ENCODE measurements at regions not wholly inside any gene's neighbourhood (a gene's known extent, or its start where the extent isn't known, plus 50 kb on each side); places are given as distances from the start of the nearest gene placed in this dataset.
"Not testable (repeated sequence)": the region's sequence is repeated elsewhere in the genome, so short reads cannot be mapped to it uniquely, and the experiment has no call there.

DNA sequence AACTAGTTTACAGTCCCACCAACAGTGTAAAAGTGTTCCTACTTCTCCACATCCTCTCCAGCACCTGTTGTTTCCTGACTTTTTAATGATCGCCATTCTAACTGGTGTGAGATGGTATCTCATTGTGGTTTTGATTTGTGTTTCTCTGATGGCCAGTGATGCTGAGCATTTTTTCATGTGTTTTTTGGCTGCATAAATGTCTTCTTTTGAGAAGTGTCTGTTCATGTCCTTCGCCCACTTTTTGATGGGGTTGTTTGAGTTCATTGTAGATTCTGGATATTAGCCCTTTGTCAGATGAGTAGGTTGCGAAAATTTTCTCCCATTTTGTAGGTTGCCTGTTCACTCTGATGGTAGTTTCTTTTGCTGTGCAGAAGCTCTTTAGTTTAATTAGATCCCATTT, 77.1 kb upstream of the SLC7A14 start:
- not testable (repeated sequence) for ATAC-seq (ENCODE audit: low read depth in 2 of 2); H3K9me3 Mint-ChIP-seq; H3K27me3 ChIP-seq (ENCODE audit: control insufficient read depth, insufficient read depth, low read length); H3K27me3 Mint-ChIP-seq; H3K4me3 ChIP-seq (ENCODE audit: low read depth, low read length); H3K27ac Mint-ChIP-seq; H3K36me3 ChIP-seq (ENCODE audit: control insufficient read depth, insufficient read depth, low read length); H3K36me3 Mint-ChIP-seq; H3K4me3 Mint-ChIP-seq; H3K4me1 Mint-ChIP-seq; H3K4me1 ChIP-seq (ENCODE audit: control insufficient read depth, insufficient read depth, low read length, poor library complexity, severe bottlenecking); H3K27ac ChIP-seq (ENCODE audit: insufficient read depth, low read length, poor library complexity, severe bottlenecking); DNase-seq; H3K9me3 ChIP-seq (ENCODE audit: control insufficient read depth in 2 of 2, low read length in 2 of 2)

DNA sequence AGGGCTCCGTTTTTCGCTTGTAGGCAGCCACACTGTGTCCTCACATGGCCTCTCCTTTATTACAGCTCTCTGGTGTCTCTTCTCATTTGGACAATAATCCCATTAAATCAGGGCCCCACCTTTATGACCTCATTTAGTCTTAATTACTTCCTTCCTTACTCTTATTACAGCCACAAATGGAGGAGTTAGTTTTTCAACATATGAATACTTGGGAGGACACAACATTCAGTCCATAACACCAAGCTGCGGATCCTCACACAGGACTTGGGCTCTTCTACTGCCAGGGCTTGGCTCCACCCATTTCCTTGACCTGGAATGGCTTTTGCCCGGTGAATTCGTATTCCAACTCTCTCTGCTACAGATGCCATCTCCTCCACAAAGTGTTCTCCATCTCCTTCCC, 74.3 kb upstream of the SLC7A14 start:
- no peaks in the 10 kb centered on the region for H3K9me3 ChIP-seq (ENCODE audit: control insufficient read depth in 2 of 2, low read length in 2 of 2)
- no peaks in the 10 kb centered on the region for H3K4me1 Mint-ChIP-seq
- no peak overlapping the region for H3K4me3 Mint-ChIP-seq
- no peak overlapping the region for H3K27ac ChIP-seq (ENCODE audit: insufficient read depth, low read length, poor library complexity, severe bottlenecking)
- no peaks in the 10 kb centered on the region for H3K27me3 ChIP-seq (ENCODE audit: control insufficient read depth, insufficient read depth, low read length)
- no peak overlapping the region for H3K4me3 ChIP-seq (ENCODE audit: low read depth, low read length)
- H3K27me3 Mint-ChIP-seq, result peaks cover 4% of the 10 kb centered on the region
- H3K36me3 Mint-ChIP-seq, result no peaks in the 10 kb centered on the region
- DNase-seq, result no peak
- no peaks in the 10 kb centered on the region for H3K4me1 ChIP-seq (ENCODE audit: control insufficient read depth, insufficient read depth, low read length, poor library complexity, severe bottlenecking)
- H3K27ac Mint-ChIP-seq, result no peak overlapping the region
- H3K36me3 ChIP-seq (ENCODE audit: control insufficient read depth, insufficient read depth, low read length), result no peaks in the 10 kb centered on the region
- no peak for ATAC-seq (ENCODE audit: low read depth in 2 of 2)
- peaks cover 0 to 4% (median 0%) of the 10 kb centered on the region in 7 donors for H3K9me3 Mint-ChIP-seq

DNA sequence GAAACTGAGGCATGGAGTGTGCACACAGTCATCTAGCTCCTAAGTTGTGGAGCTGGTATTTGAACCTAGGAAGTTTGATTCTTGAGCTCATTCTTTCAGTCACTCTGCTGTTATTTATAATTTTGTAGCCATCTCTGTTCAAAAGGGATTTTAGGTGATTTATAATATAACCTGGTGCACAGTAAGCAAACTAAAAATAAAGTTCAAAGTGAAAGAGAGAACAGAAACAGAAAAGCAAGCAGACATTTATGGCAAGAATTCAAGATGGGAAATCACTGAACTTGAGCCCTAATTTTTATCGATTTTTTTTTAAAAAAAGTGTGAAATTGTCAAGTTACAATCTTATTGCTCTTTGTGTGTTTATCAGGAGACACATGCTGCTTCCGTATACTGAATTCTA, 71.4 kb upstream of the SLC7A14 start:
- Mint-ChIP-seq H3K4me3 (no peak overlapping the region), H3K27ac (no peak overlapping the region), H3K9me3 (peaks cover 0 to 4% (median 0%) of the 10 kb centered on the region in 7 donors), H3K4me1 (no peaks in the 10 kb centered on the region), H3K27me3 (peaks cover 8% of the 10 kb centered on the region), H3K36me3 (no peaks in the 10 kb centered on the region)
- Histone ChIP-seq H3K4me1 (ENCODE audit: control insufficient read depth, insufficient read depth, low read length, poor library complexity, severe bottlenecking) (no peaks in the 10 kb centered on the region), H3K9me3 (ENCODE audit: control insufficient read depth in 2 of 2, low read length in 2 of 2) (no peaks in the 10 kb centered on the region), H3K4me3 (ENCODE audit: low read depth, low read length) (no peak overlapping the region), H3K27ac (ENCODE audit: insufficient read depth, low read length, poor library complexity, severe bottlenecking) (no peak overlapping the region), H3K27me3 (ENCODE audit: control insufficient read depth, insufficient read depth, low read length) (no peaks in the 10 kb centered on the region), H3K36me3 (ENCODE audit: control insufficient read depth, insufficient read depth, low read length) (no peaks in the 10 kb centered on the region)
- no peak for DNase-seq
- no peak for ATAC-seq (ENCODE audit: low read depth in 2 of 2)

DNA sequence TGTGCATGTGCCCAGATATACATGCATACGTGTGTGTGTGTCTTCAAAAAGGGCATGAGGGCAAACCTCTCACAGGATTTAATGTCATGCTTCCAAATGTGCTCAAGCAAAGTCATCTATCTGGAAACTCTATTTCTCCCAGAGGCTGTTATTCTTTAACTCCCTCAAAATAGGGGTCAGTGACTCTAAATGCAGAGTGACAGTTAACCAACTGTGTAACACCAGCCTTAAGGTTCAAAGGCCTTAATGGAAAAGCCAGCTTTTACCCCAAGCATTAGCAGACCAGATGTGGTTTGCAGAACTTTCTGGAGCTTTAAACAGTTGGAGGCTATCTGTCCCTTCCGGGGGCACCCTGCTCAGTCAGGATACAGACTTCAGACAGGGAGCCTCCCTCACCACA, 70.4 kb upstream of the SLC7A14 start:
- H3K27me3 Mint-ChIP-seq, result peaks cover 8% of the 10 kb centered on the region
- no peak for DNase-seq
- no peak overlapping the region for H3K27ac ChIP-seq (ENCODE audit: insufficient read depth, low read length, poor library complexity, severe bottlenecking)
- H3K9me3 ChIP-seq (ENCODE audit: control insufficient read depth in 2 of 2, low read length in 2 of 2), result no peaks in the 10 kb centered on the region
- H3K9me3 Mint-ChIP-seq, result peaks cover 0 to 4% (median 0%) of the 10 kb centered on the region in 7 donors
- no peaks in the 10 kb centered on the region for H3K27me3 ChIP-seq (ENCODE audit: control insufficient read depth, insufficient read depth, low read length)
- no peaks in the 10 kb centered on the region for H3K36me3 Mint-ChIP-seq
- ATAC-seq (ENCODE audit: low read depth in 2 of 2), result no peak
- H3K4me1 Mint-ChIP-seq, result no peaks in the 10 kb centered on the region
- no peak overlapping the region for H3K4me3 ChIP-seq (ENCODE audit: low read depth, low read length)
- H3K4me3 Mint-ChIP-seq, result no peak overlapping the region
- no peak overlapping the region for H3K27ac Mint-ChIP-seq
- H3K36me3 ChIP-seq (ENCODE audit: control insufficient read depth, insufficient read depth, low read length), result no peaks in the 10 kb centered on the region
- no peaks in the 10 kb centered on the region for H3K4me1 ChIP-seq (ENCODE audit: control insufficient read depth, insufficient read depth, low read length, poor library complexity, severe bottlenecking)

DNA sequence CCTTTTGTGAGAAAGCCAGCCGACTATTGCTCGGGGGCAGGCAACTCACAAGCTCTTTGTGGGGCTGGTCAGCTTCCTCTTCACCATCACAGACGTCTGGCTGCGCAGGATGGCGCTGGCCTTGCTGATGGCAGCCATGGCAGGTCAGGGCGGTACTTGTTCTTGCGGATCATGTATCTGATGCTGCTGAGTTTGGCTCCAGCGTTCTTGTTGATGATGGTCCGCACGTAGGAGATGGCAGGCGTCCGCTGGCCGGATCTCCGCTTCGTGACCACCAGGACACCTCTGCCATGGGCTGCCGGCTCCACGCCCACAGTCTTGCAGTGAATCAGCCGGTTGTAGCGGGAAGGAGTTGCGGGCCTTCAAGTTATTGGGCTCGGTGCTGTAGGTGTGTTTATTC, 67.9 kb upstream of the SLC7A14 start:
- Histone ChIP-seq H3K27ac (ENCODE audit: insufficient read depth, low read length, poor library complexity, severe bottlenecking) (no peak overlapping the region), H3K4me3 (ENCODE audit: low read depth, low read length) (no peak overlapping the region), H3K27me3 (ENCODE audit: control insufficient read depth, insufficient read depth, low read length) (no peaks in the 10 kb centered on the region), H3K9me3 (ENCODE audit: control insufficient read depth in 2 of 2, low read length in 2 of 2) (no peaks in the 10 kb centered on the region), H3K4me1 (ENCODE audit: control insufficient read depth, insufficient read depth, low read length, poor library complexity, severe bottlenecking) (no peaks in the 10 kb centered on the region), H3K36me3 (ENCODE audit: control insufficient read depth, insufficient read depth, low read length) (no peaks in the 10 kb centered on the region)
- peaks cover 8% of the 10 kb centered on the region for H3K27me3 Mint-ChIP-seq
- H3K4me1 Mint-ChIP-seq, result no peaks in the 10 kb centered on the region
- H3K27ac Mint-ChIP-seq, result no peak overlapping the region
- H3K9me3 Mint-ChIP-seq, result no peaks in the 10 kb centered on the region
- no peaks in the 10 kb centered on the region for H3K36me3 Mint-ChIP-seq
- DNase-seq, result no peak
- no peak for ATAC-seq (ENCODE audit: low read depth in 2 of 2)
- H3K4me3 Mint-ChIP-seq, result no peak overlapping the region

DNA sequence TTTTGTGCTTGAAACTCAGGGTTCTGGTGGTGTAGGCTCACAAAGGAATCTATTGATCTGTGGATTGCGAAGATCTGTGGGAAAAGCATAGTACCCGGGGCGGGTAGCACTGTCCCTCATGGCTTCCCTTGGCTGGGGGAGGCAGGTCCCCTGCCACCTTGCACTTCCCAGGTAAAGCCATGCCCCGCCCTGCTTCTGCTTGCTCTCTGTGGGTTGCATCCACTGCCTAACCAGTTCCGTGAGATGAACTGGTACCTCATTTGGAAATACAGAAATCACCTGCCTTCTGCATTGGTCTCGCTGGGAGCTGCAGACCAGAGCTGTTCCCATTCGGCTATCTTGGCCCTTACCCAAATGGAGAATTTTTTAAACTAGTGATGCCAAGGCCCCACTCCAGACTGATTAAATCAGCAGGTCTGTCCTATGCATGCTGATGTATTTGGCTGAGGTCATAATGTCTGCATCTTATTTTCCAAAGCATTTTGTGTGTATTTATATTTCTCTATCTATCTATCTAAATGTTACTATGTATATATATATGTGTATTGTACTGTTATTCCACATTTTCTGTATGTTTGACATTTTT, 65.5 kb upstream of the SLC7A14 start:
- Histone ChIP-seq H3K4me1 (ENCODE audit: control insufficient read depth, insufficient read depth, low read length, poor library complexity, severe bottlenecking) (no peaks in the 10 kb centered on the region), H3K4me3 (ENCODE audit: low read depth, low read length) (no peak overlapping the region), H3K36me3 (ENCODE audit: control insufficient read depth, insufficient read depth, low read length) (no peaks in the 10 kb centered on the region), H3K27ac (ENCODE audit: insufficient read depth, low read length, poor library complexity, severe bottlenecking) (no peak overlapping the region), H3K27me3 (ENCODE audit: control insufficient read depth, insufficient read depth, low read length) (no peaks in the 10 kb centered on the region), H3K9me3 (ENCODE audit: control insufficient read depth in 2 of 2, low read length in 2 of 2) (no peaks in the 10 kb centered on the region)
- no peak for DNase-seq
- Mint-ChIP-seq H3K9me3 (peaks cover 0 to 4% (median 0%) of the 10 kb centered on the region in 7 donors), H3K4me3 (no peak overlapping the region), H3K36me3 (no peaks in the 10 kb centered on the region), H3K4me1 (no peaks in the 10 kb centered on the region), H3K27ac (no peak overlapping the region), H3K27me3 (peaks cover 15% of the 10 kb centered on the region)
- ATAC-seq (ENCODE audit: low read depth in 2 of 2), result no peak

DNA sequence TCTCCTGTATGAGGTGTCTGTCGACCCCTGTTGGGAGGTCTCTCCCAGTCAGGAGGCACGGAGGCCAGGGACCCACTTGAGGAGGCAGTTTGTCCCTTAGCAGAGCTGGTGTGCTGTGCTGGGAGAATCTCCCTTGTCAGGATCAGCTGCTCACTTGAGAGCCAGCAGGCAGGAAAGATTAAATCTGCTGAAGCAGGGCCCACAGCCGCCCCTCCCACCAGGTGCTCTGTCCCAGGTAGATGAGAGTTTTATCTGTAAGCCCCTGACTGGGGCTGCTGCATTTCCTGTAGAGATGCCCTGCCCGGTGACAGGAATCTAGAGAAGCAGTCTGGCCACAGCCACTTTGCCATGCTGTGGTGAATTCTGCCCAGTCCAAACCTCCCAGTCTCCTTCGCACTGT, 64.7 kb upstream of the SLC7A14 start:
- not testable (repeated sequence) for H3K27me3 ChIP-seq (ENCODE audit: control insufficient read depth, insufficient read depth, low read length); H3K36me3 Mint-ChIP-seq; ATAC-seq (ENCODE audit: low read depth in 2 of 2); H3K9me3 ChIP-seq (ENCODE audit: control insufficient read depth in 2 of 2, low read length in 2 of 2); H3K4me3 ChIP-seq (ENCODE audit: low read depth, low read length); H3K36me3 ChIP-seq (ENCODE audit: control insufficient read depth, insufficient read depth, low read length); H3K27ac Mint-ChIP-seq; H3K27ac ChIP-seq (ENCODE audit: insufficient read depth, low read length, poor library complexity, severe bottlenecking); H3K4me1 Mint-ChIP-seq; DNase-seq; H3K4me3 Mint-ChIP-seq; H3K9me3 Mint-ChIP-seq; H3K4me1 ChIP-seq (ENCODE audit: control insufficient read depth, insufficient read depth, low read length, poor library complexity, severe bottlenecking)
- H3K27me3 Mint-ChIP-seq, result peaks cover 15% of the 10 kb centered on the region

DNA sequence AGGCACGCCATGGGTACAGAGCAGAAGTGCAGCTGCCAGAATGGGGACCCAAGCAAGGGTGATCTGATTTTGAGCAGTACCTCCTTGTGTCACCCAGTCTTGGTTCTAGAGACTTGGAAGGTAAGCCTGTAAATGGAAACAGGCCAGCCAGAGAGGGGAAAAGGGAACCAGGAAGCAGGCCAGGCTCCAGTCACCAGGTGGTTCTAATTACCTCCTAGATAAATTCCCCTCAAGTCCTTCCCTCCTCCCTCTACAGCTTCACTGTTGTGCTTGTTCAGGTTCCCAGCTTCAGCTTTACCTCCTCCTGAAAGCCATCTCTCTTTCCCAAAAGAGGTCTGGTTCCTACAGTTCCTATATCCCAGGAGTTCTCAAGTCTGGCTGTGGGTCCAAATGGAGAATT, 58.8 kb upstream of the SLC7A14 start:
- Mint-ChIP-seq H3K27me3 (peaks cover 15% of the 10 kb centered on the region), H3K9me3 (peaks cover 0 to 9% (median 5%) of the 10 kb centered on the region in 7 donors), H3K4me3 (no peak overlapping the region), H3K27ac (no peak overlapping the region), H3K36me3 (no peaks in the 10 kb centered on the region), H3K4me1 (no peaks in the 10 kb centered on the region)
- Histone ChIP-seq H3K4me1 (ENCODE audit: control insufficient read depth, insufficient read depth, low read length, poor library complexity, severe bottlenecking) (no peaks in the 10 kb centered on the region), H3K27ac (ENCODE audit: insufficient read depth, low read length, poor library complexity, severe bottlenecking) (no peak overlapping the region), H3K9me3 (ENCODE audit: control insufficient read depth in 2 of 2, low read length in 2 of 2) (peaks cover 0 to 2% of the 10 kb centered on the region in 2 experiments), H3K36me3 (ENCODE audit: control insufficient read depth, insufficient read depth, low read length) (no peaks in the 10 kb centered on the region), H3K27me3 (ENCODE audit: control insufficient read depth, insufficient read depth, low read length) (no peaks in the 10 kb centered on the region), H3K4me3 (ENCODE audit: low read depth, low read length) (no peak overlapping the region)
- no peak for ATAC-seq (ENCODE audit: low read depth in 2 of 2)
- DNase-seq, result no peak

All from CD4-positive, CD25-positive, alpha-beta regulatory T cell (primary cell).